Cardiac fibroblast (primary cell): ENCODE measurements at regions not wholly inside any gene's neighbourhood (a gene's known extent, or its start where the extent isn't known, plus 50 kb on each side); places are given as distances from the start of the nearest gene placed in this dataset.

ENCODE experiments used
- DNase-seq, 2 donors: peaks; one replicate each; pipeline versions ENCODE4 v3.0.0 to v3.0.0-alpha.2; 2010; ENCODE audit warnings: low read depth in 2 of 2
- H3K4me3 ChIP-seq, 2 donors: replicated peaks in 1 of 2; 1 replicate in 1 of 2; 2 replicates in 1 of 2; pipeline ENCODE4 v1.5.1; 2011; ENCODE audit warnings: low read depth in 2 of 2, low read length in 2 of 2, mild to moderate bottlenecking in 2 of 2, moderate library complexity in 1 of 2
- TF ChIP-seq, protein P1 (sequence below): IDR thresholded peaks from one replicate; pipeline ENCODE4 v1.5.1; 2011; ENCODE audit warnings: low read depth, mild to moderate bottlenecking, low read length, inconsistent platforms

GRCh38 chr14:66085224-66085623 lies 400.9 kb upstream of the CCDC196 start:
- no peak for DNase-seq
- no peak overlapping the region for H3K4me3 ChIP-seq
- TF ChIP-seq, protein P1, sequence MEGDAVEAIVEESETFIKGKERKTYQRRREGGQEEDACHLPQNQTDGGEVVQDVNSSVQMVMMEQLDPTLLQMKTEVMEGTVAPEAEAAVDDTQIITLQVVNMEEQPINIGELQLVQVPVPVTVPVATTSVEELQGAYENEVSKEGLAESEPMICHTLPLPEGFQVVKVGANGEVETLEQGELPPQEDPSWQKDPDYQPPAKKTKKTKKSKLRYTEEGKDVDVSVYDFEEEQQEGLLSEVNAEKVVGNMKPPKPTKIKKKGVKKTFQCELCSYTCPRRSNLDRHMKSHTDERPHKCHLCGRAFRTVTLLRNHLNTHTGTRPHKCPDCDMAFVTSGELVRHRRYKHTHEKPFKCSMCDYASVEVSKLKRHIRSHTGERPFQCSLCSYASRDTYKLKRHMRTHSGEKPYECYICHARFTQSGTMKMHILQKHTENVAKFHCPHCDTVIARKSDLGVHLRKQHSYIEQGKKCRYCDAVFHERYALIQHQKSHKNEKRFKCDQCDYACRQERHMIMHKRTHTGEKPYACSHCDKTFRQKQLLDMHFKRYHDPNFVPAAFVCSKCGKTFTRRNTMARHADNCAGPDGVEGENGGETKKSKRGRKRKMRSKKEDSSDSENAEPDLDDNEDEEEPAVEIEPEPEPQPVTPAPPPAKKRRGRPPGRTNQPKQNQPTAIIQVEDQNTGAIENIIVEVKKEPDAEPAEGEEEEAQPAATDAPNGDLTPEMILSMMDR = no peak

- TF ChIP-seq, protein P1 = no peak
- DNase-seq = no peak
Measured at GRCh38 chr14:66085665-66086064, 400.5 kb upstream of the CCDC196 start.

GRCh38 chr14:66087231-66087630 lies 398.9 kb upstream of the CCDC196 start:
- peak; percentile 37 for DNase-seq
- TF ChIP-seq, protein P1 = no peak
- no peak overlapping the region for H3K4me3 ChIP-seq

More at GRCh38 chr14:66085665-66086064, 400.5 kb upstream of the CCDC196 start:
- H3K4me3 ChIP-seq = no peak overlapping the region

- DNase-seq = no peak
- TF ChIP-seq, protein P1 = no peak
- H3K4me3 ChIP-seq = no peak overlapping the region
Measured at GRCh38 chr14:66088656-66089055, 397.5 kb upstream of the CCDC196 start.

DNA sequence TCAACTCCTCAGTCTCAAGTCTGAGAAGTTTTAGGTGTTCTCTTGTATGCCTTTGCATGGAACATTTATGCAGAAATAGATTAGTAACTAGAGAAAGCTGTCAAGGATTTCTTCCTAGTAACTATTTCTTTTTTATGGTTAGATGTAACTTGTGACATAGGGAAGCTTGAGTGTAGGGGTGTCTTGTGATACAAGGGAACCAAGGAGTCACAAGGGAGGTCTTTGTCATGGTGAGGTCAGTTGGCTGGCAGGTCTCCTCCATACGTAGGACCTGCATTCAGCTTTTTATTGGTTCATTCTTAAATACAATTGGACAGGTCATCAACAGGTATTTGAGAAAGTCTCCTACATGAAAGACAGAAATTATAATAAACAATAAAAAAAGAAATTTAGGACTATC lies 394.0 kb upstream of the CCDC196 start:
- no peak for DNase-seq
- H3K4me3 ChIP-seq = no peak overlapping the region
- TF ChIP-seq, protein P1 = no peak

GRCh38 chr14:66092748-66093147 lies 393.4 kb upstream of the CCDC196 start:
- TF ChIP-seq, protein P1 = no peak
- no peak overlapping the region for H3K4me3 ChIP-seq
- no peak for DNase-seq

- DNase-seq = no peak
- TF ChIP-seq, protein P1 = no peak
- H3K4me3 ChIP-seq = no peak overlapping the region
Measured at GRCh38 chr14:66094001-66094727, 392.0 kb upstream of the CCDC196 start.
